Effector memory CD4-positive, alpha-beta T cell (primary cell): ENCODE measurements at regions not wholly inside any gene's neighbourhood (a gene's known extent, or its start where the extent isn't known, plus 50 kb on each side); places are given as distances from the start of the nearest gene placed in this dataset.

Source experiments
- DNase-seq, 3 donors: peaks; one replicate each; pipeline ENCODE4 v3.0.0-alpha.2; 2020
- H3K27ac ChIP-seq: 2 replicates; pipeline ENCODE4 v1.7.0; 2013; ENCODE audit warnings: mild to moderate bottlenecking, low read length, moderate library complexity; ENCODE audit not compliant: insufficient read depth, poor library complexity, severe bottlenecking
- H3K27me3 ChIP-seq: replicated peaks from 2 replicates; pipeline ENCODE4 v1.7.0; 2013; ENCODE audit warnings: mild to moderate bottlenecking, low read length; ENCODE audit not compliant: insufficient read depth, control insufficient read depth, poor library complexity, severe bottlenecking
- H3K36me3 ChIP-seq: 2 replicates; pipeline ENCODE4 v1.7.0; 2013; ENCODE audit warnings: mild to moderate bottlenecking, low read length, moderate library complexity; ENCODE audit not compliant: control insufficient read depth, insufficient read depth
- H3K4me1 ChIP-seq: 2 replicates; pipeline ENCODE4 v1.7.0; 2013; ENCODE audit warnings: low read length, mild to moderate bottlenecking; ENCODE audit not compliant: control insufficient read depth, insufficient read depth, poor library complexity, severe bottlenecking
- H3K4me3 ChIP-seq: 2 replicates; pipeline ENCODE4 v1.7.0; 2013; ENCODE audit warnings: low read length, low read depth, mild to moderate bottlenecking; ENCODE audit not compliant: insufficient read depth, poor library complexity, severe bottlenecking
- H3K9me3 ChIP-seq: 2 replicates; pipeline ENCODE4 v1.7.0; 2013; ENCODE audit warnings: mild to moderate bottlenecking, low read length, moderate library complexity; ENCODE audit not compliant: control insufficient read depth

- H3K27ac ChIP-seq = no peak overlapping the region
- H3K4me1 ChIP-seq = no peaks in the 10 kb centered on the region
- no peak overlapping the region for H3K4me3 ChIP-seq
- H3K27me3 ChIP-seq = no peaks in the 10 kb centered on the region
- no peak for DNase-seq
- no peaks in the 10 kb centered on the region for H3K9me3 ChIP-seq
- no peaks in the 10 kb centered on the region for H3K36me3 ChIP-seq
Measured at GRCh38 chr3:40911928-40912327, 287.4 kb upstream of the CTNNB1 start.

GRCh38 chr3:40912461-40912860 is 286.8 kb upstream of the CTNNB1 start:
- H3K4me1 ChIP-seq = no peaks in the 10 kb centered on the region

GRCh38 chr3:40913192-40913591 is 286.1 kb upstream of the CTNNB1 start:
- Histone ChIP-seq H3K27me3 (no peaks in the 10 kb centered on the region), H3K4me3 (no peak overlapping the region), H3K4me1 (no peaks in the 10 kb centered on the region), H3K36me3 (no peaks in the 10 kb centered on the region), H3K27ac (no peak overlapping the region), H3K9me3 (no peaks in the 10 kb centered on the region)
- DNase-seq = no peak

More at GRCh38 chr3:40912461-40912860, 286.8 kb upstream of the CTNNB1 start:
- Histone ChIP-seq H3K4me3 (no peak overlapping the region), H3K27me3 (no peaks in the 10 kb centered on the region), H3K36me3 (no peaks in the 10 kb centered on the region), H3K9me3 (no peaks in the 10 kb centered on the region), H3K27ac (no peak overlapping the region)
- DNase-seq = no peak

GRCh38 chr3:40913641-40914040 is 285.7 kb upstream of the CTNNB1 start:
- no peak for DNase-seq
- Histone ChIP-seq H3K4me1 (no peaks in the 10 kb centered on the region), H3K4me3 (no peak overlapping the region), H3K27me3 (no peaks in the 10 kb centered on the region), H3K27ac (no peak overlapping the region), H3K9me3 (no peaks in the 10 kb centered on the region), H3K36me3 (no peaks in the 10 kb centered on the region)

- no peak overlapping the region for H3K27ac ChIP-seq
- H3K36me3 ChIP-seq = no peaks in the 10 kb centered on the region
- no peaks in the 10 kb centered on the region for H3K27me3 ChIP-seq
- no peak overlapping the region for H3K4me3 ChIP-seq
- no peaks in the 10 kb centered on the region for H3K9me3 ChIP-seq
- no peak for DNase-seq
- H3K4me1 ChIP-seq = no peaks in the 10 kb centered on the region
Measured at GRCh38 chr3:40914475-40914874, 284.8 kb upstream of the CTNNB1 start.

GRCh38 chr3:40915346-40915865 is 283.9 kb upstream of the CTNNB1 start:
- DNase-seq = no peak
- Histone ChIP-seq H3K4me3 (no peak overlapping the region), H3K27me3 (no peaks in the 10 kb centered on the region), H3K9me3 (no peaks in the 10 kb centered on the region), H3K4me1 (no peaks in the 10 kb centered on the region), H3K27ac (no peak overlapping the region), H3K36me3 (no peaks in the 10 kb centered on the region)

GRCh38 chr3:40920041-40920440 is 279.3 kb upstream of the CTNNB1 start:
- H3K27ac ChIP-seq = no peak overlapping the region
- no peaks in the 10 kb centered on the region for H3K27me3 ChIP-seq
- no peaks in the 10 kb centered on the region for H3K4me1 ChIP-seq
- DNase-seq = no peak
- H3K4me3 ChIP-seq = no peak overlapping the region
- no peaks in the 10 kb centered on the region for H3K9me3 ChIP-seq
- H3K36me3 ChIP-seq = no peaks in the 10 kb centered on the region

- DNase-seq = no peak
- Histone ChIP-seq H3K4me1 (no peaks in the 10 kb centered on the region), H3K9me3 (no peaks in the 10 kb centered on the region), H3K27ac (no peak overlapping the region), H3K4me3 (no peak overlapping the region), H3K27me3 (no peaks in the 10 kb centered on the region), H3K36me3 (no peaks in the 10 kb centered on the region)
Measured at GRCh38 chr3:40921251-40921650, 278.1 kb upstream of the CTNNB1 start.

- H3K27me3 ChIP-seq = no peaks in the 10 kb centered on the region
- H3K4me1 ChIP-seq = no peaks in the 10 kb centered on the region
- no peaks in the 10 kb centered on the region for H3K36me3 ChIP-seq
- no peak for DNase-seq
- H3K27ac ChIP-seq = no peak overlapping the region
- H3K9me3 ChIP-seq = no peaks in the 10 kb centered on the region
- no peak overlapping the region for H3K4me3 ChIP-seq
Measured at GRCh38 chr3:40923143-40923542, 276.2 kb upstream of the CTNNB1 start.

GRCh38 chr3:40923651-40924050 is 275.7 kb upstream of the CTNNB1 start:
- no peaks in the 10 kb centered on the region for H3K9me3 ChIP-seq
- H3K27me3 ChIP-seq = no peaks in the 10 kb centered on the region
- H3K4me3 ChIP-seq = no peak overlapping the region
- DNase-seq = no peak
- no peak overlapping the region for H3K27ac ChIP-seq
- H3K4me1 ChIP-seq = no peaks in the 10 kb centered on the region
- H3K36me3 ChIP-seq = no peaks in the 10 kb centered on the region
